HG03378 (cell line): ENCODE measurements at regions not wholly inside any gene's neighbourhood (a gene's known extent, or its start where the extent isn't known, plus 50 kb on each side); places are given as distances from the start of the nearest gene placed in this dataset.
"Not testable (repeated sequence)": the region's sequence is repeated elsewhere in the genome, so short reads cannot be mapped to it uniquely, and the experiment has no call there.

ENCODE experiments used
- ATAC-seq: cut with Tn5 transposase; IDR thresholded peaks from one replicate; pipeline ENCODE4 v1.9.1; 2021; ENCODE audit warnings: mild to moderate bottlenecking, moderate library complexity; ENCODE audit not compliant: unreplicated experiment

GRCh38 chr5:111948092-111948841 lies 191.3 kb upstream of the NREP start:
- no peak for ATAC-seq

- no peak for ATAC-seq
Measured at GRCh38 chr5:111946556-111946955, 189.6 kb upstream of the NREP start.

- ATAC-seq: no peak
Measured at GRCh38 chr5:111945535-111945934, 188.5 kb upstream of the NREP start.

- ATAC-seq: no peak
Measured at GRCh38 chr5:111942661-111943401, 185.8 kb upstream of the NREP start.

- no peak for ATAC-seq
Measured at GRCh38 chr5:111942201-111942600, 185.2 kb upstream of the NREP start.

GRCh38 chr5:111937094-111937493 lies 180.1 kb upstream of the NREP start:
- ATAC-seq: no peak

- ATAC-seq: no peak
Measured at GRCh38 chr5:111935835-111936234, 178.8 kb upstream of the NREP start.

- no peak for ATAC-seq
Measured at GRCh38 chr5:111935009-111935408, 178.0 kb upstream of the NREP start.

- no peak for ATAC-seq
Measured at GRCh38 chr5:111934511-111934910, 177.5 kb upstream of the NREP start.

- no peak for ATAC-seq
Measured at GRCh38 chr5:111933086-111933485, 176.1 kb upstream of the NREP start.

GRCh38 chr5:111932628-111933027 lies 175.6 kb upstream of the NREP start:
- ATAC-seq: no peak

- no peak for ATAC-seq
Measured at GRCh38 chr5:111932199-111932598, 175.2 kb upstream of the NREP start.

- ATAC-seq: no peak
Measured at GRCh38 chr5:111931655-111932054, 174.7 kb upstream of the NREP start.

- no peak for ATAC-seq
Measured at GRCh38 chr5:111930905-111931461, 174.0 kb upstream of the NREP start.

GRCh38 chr5:111930449-111930848 lies 173.5 kb upstream of the NREP start:
- no peak for ATAC-seq

GRCh38 chr5:111929867-111930266 lies 172.9 kb upstream of the NREP start:
- no peak for ATAC-seq

- ATAC-seq: no peak
Measured at GRCh38 chr5:111929261-111929660, 172.3 kb upstream of the NREP start.

- no peak for ATAC-seq
Measured at GRCh38 chr5:111928511-111928910, 171.5 kb upstream of the NREP start.

- ATAC-seq: no peak
Measured at GRCh38 chr5:111927191-111927590, 170.2 kb upstream of the NREP start.

- no peak for ATAC-seq
Measured at GRCh38 chr5:111926026-111926425, 169.0 kb upstream of the NREP start.

GRCh38 chr5:111922344-111922743 lies 165.3 kb upstream of the NREP start:
- ATAC-seq: no peak

- ATAC-seq: not testable (repeated sequence)
Measured at GRCh38 chr5:111921691-111922090, 164.7 kb upstream of the NREP start.
